ENCODE measurements at regions not wholly inside any gene's neighbourhood (a gene's known extent, or its start where the extent isn't known, plus 50 kb on each side); places are given as distances from the start of the nearest gene placed in this dataset.

- DNase-seq (ENCODE audit: insufficient read length, low spot score) (no peak), FAIRE-seq (no peak)
- no peak for TF ChIP-seq CTCF (IDR thresholded peaks at IDR 0.05; ENCODE audit: insufficient read depth, missing control alignments)
Measured at GRCh38 chr4:11769434-11769833, 340.7 kb upstream of the HS3ST1 start.

GRCh38 chr4:11768251-11768972 is 339.7 kb upstream of the HS3ST1 start:
- DNase-seq (ENCODE audit: insufficient read length, low spot score) (no peak), FAIRE-seq (no peak)
- no peak for TF ChIP-seq CTCF (IDR thresholded peaks at IDR 0.05; ENCODE audit: insufficient read depth, missing control alignments)

GRCh38 chr4:11765849-11766453 is 337.3 kb upstream of the HS3ST1 start:
- no peak for FAIRE-seq
- DNase-seq (ENCODE audit: insufficient read length, low spot score): no peak
- TF ChIP-seq CTCF (IDR thresholded peaks at IDR 0.05; ENCODE audit: insufficient read depth, missing control alignments): peak; percentile 60

GRCh38 chr4:11748164-11748872 is 319.6 kb upstream of the HS3ST1 start:
- DNase-seq (ENCODE audit: insufficient read length, low spot score): no peak
- FAIRE-seq: no peak
- TF ChIP-seq CTCF (IDR thresholded peaks at IDR 0.05; ENCODE audit: insufficient read depth, missing control alignments): no peak

GRCh38 chr4:11746734-11747133 is 318.0 kb upstream of the HS3ST1 start:
- TF ChIP-seq CTCF (IDR thresholded peaks at IDR 0.05; ENCODE audit: insufficient read depth, missing control alignments): no peak
- DNase-seq (ENCODE audit: insufficient read length, low spot score): no peak

GRCh38 chr4:11743976-11744375 is 315.3 kb upstream of the HS3ST1 start:
- no peak for FAIRE-seq
- DNase-seq (ENCODE audit: insufficient read length, low spot score): no peak
- TF ChIP-seq CTCF (IDR thresholded peaks at IDR 0.05; ENCODE audit: insufficient read depth, missing control alignments): no peak

More at GRCh38 chr4:11746734-11747133, 318.0 kb upstream of the HS3ST1 start:
- no peak for FAIRE-seq

All from D721Med (cell line).